Right lung (tissue), 2 donors: ENCODE measurements at regions not wholly inside any gene's neighbourhood (a gene's known extent, or its start where the extent isn't known, plus 50 kb on each side); places are given as distances from the start of the nearest gene placed in this dataset.
"Not testable (repeated sequence)": the region's sequence is repeated elsewhere in the genome, so short reads cannot be mapped to it uniquely, and the experiment has no call there.

Source experiments
- DNase-seq, 2 donors: peaks; one replicate each; pipeline ENCODE4 v3.0.0-alpha.2; 2013

DNA sequence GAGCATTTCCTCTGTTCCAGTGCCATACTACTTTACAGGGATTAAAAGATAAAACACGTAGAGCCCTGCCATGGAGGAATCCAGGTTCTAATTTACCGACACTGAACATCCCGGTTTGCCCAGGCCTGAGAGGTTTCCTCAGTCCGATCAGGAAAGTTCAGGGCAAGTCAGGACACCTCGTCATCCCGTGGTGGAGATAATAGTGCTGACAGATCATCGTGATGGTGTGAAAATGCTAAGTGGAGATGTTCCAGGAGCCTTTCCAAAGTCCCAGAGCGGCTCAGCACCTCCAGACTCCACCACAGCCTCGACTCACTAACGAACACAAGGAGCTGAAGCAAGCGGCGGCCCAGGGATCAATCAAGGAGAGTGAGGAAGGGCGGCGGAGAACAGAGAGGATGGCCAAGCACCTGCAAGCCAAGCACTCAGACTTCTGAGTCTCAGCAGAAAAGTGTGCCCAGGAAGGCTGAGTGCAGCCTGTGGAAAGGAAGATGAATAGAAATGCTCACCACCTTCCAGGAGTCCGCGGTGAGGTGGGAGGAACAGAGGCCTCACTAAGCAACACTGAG is 103.7 kb upstream of the VWC2 start:
- no peak for DNase-seq

DNA sequence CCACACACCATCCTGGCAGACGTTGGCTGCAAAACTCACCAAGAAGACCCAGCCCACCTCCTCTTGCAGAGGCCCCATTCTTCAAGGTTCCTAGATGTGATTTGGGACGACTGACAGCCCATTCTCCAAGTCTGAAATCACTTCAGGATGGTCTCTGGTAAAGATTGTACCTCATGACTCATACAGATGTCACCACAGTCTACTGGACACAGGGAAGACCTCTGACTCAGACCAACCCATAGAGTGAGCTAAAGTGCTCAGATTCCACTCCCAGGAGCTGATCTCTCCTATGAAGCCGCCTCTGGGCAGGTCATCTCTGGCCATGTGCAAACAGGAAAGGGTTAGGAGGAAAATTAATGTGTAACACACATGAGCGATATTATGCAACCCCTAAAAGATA is 102.4 kb upstream of the VWC2 start:
- DNase-seq: no peak

DNA sequence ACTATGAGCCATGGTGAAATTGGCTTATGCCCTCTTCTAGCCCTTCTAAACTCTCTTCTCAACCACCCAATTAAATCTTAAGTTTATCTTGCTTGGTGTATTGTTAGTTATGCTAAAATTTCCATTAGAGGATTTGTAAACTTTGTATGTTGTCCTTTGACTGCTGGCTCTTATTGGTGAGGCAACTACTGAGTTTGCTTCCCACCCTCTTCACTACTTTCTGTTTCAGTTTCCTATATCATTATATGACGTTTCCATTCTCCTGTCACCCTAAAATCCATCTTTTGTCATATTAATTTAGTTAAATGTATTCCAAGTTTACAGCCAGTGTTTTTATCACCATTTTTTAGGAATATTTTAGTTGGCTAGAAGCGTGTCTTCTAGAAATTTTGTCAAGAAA is 80.9 kb upstream of the VWC2 start:
- no peak for DNase-seq

DNA sequence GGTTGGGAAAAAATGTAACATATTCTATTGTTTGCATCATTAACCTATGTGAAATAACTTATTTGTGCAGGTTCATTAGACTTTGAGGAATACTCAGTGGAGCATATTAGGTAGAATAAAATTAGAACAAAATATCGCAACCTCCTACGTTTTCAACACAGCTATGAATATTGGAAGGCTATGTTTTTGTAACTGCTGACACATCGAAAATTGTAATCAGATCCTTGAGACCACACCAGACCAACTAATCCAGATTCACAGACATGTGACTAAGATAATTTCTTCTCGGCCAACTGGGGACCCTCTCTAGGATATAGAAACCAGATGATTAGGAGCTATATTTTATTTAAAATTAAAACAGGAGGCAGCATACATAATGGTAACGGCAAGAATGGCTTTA is 77.5 kb upstream of the VWC2 start:
- DNase-seq: no peak

DNA sequence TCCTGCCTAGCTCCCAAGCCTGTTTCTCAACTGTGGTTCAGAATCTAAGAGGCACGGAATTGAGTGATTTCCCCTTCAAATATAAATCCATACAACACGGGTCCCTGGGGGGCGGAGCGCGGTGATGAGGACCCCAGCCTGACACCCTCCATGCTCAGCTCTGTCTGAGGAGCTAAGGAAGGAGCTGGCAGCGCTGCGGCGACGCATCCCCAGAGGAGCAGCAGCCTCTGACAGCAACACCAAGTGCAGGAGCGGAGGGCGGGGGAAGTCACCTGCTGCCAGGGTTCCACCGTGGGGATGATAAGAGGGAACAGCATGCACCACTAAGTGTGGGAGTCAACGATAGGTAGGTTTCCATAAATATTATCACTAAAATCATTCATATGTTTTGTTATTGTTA is 72.6 kb upstream of the VWC2 start:
- no peak for DNase-seq

DNA sequence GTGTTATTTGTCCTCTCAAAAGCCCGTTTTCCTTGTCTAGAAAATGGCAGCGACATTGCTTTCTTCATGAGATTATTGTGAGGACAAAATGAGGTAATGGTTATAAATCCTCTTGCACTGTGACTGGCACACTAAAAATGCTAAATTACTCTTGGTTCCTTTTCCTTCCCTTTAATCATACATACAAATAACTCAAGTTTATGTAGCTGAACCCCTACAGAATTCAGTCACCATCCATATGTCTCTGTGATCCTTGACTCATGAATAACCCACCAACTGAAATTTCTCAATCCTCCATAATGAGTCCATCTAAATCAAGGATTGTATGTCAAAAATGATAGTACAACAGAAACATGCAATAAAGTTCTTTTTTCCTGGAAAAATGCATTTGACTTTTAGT is 71.3 kb upstream of the VWC2 start:
- no peak for DNase-seq

DNA sequence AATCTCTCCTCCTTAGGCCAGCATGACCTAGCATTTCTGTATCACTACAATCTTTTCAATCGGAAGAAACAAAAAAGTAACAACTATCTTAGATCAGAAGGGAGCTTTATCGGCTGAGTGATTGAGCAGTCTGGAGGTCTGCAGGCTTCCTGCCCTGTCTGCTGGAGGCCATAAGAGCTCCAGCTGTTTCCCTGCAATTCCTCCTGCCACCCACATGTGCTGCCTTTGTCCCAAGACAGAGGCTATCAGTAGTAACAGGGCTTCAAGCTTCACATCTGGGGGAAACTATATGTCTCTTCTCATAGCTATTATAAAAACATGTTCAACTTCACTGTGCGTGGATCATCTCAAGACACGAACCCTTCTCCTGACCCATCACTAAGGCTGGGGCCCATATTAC is 70.1 kb upstream of the VWC2 start:
- no peak for DNase-seq

DNA sequence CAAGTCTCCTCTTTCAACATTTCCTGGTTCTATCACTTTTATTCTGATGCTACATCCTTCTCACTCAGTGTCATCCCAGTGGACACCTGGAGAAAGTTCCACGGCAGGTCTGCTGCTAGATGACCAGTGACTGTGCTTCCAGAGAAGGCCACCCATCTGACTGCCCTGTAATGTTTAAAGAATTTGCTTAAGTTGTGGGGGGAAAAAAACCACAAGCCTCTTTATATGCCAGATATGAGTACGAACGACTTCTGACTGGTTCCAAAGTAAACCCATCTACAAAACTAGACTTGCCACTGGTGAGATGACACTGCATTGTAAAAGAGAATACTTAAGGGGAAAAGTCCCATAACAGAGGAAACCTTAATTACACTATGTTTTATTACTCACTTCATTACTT is 69.6 kb upstream of the VWC2 start:
- no peak for DNase-seq

DNA sequence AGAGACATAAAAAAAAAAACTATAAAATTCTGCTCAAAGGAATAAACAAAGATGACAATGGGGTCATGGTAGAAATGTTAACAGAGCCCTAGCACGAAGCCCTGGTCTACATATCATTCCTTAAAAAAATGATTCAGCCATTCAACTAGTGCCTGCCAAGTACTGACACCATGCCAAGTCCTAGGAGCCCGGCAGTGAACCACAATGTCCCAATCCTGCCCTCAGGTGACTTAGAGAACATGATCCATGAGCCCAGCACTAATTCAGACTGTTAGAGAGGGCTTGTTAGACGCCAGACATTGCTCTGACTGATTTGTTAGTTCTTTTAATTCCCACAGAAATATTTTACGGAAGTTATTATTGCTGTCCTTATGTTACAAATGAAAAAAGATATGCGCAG is 67.3 kb upstream of the VWC2 start:
- no peak for DNase-seq

DNA sequence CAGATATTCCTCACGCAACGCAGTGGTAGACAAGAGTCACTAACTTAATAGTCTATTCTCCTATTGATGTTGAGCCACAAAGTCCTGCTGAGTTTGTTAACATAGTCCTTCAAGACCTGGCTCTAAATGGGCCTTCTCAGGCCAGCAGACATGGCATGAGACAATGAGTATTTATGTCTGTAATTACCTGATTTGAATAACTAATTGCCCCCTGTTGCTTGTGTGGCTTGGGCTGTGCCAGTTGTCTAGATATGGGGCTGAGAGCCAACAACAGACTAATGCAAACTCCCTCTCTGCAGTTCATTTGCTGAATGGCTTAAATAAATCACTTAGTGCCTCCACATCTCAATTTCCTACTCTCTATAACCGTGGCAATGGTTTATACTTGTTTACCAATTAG is 65.5 kb upstream of the VWC2 start:
- no peak for DNase-seq

DNA sequence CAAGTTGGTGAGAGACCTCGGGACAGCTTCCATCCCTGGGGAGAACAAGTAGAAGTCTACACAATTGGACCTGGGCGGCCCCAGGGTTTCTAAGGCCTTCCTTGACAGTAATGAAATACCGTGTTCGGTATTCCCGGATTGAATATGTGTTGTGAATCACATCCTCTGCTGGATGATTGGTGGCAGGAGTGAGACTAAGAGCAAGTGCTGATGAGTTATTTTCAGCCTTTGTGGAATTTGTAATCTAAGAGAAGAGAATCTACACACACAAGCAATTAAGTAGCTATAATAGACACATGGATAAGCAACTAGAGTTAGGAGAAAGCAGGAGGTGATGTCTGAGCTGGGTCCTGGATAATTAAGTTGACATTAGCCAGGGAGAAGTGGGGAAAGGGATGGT is 64.8 kb upstream of the VWC2 start:
- no peak for DNase-seq

DNA sequence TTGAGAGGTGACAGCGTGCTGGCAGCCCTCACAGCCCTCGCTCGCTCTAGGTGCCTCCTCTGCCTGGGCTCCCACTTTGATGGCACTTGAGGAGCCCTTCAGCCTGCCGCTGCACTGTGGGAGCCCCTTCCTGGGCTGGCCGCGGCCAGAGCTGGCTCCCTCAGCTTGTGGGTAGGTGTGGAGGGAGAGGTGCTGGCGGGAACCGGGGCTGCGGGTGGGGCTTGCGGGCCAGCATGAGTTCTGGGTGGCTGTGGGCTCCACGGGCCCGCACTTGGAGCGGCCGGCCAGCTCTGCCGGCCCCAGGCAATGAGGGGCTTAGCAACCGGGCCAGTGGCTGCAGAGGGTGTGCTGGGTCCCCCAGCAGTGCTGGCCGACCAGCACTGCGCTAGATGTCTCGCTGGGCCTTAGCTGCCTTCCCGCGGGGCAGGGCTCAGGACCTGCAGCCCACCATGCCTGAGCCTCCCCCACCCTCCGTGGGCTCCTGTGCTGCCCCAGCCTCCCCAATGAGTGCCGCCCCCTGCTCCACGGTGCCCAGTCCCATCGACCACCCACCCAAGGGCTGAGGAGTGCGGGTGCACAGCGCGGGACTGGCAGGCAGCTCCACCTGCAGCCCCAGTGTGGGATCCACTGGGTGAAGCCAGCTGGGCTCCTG is 62.2 kb upstream of the VWC2 start:
- DNase-seq: not testable (repeated sequence)

DNA sequence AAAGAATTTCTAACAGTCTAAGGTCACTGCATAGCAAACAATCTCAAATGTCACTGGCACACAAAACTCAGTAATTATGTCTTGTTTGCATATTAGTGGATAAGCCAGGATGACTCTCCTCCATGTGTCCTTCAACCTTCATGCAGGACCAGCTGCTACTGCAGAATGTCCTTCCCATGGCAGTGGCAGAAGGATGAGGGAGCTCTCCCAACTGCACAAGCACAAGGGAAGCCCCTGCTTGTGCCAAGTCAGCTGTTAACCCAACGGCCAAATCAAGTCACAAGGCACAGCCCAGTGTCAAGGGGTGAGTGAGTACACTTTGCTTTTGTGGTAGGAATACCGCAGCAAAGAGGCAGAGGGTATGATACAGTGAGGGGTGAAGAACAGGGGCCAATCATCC is 59.3 kb upstream of the VWC2 start:
- no peak for DNase-seq

DNA sequence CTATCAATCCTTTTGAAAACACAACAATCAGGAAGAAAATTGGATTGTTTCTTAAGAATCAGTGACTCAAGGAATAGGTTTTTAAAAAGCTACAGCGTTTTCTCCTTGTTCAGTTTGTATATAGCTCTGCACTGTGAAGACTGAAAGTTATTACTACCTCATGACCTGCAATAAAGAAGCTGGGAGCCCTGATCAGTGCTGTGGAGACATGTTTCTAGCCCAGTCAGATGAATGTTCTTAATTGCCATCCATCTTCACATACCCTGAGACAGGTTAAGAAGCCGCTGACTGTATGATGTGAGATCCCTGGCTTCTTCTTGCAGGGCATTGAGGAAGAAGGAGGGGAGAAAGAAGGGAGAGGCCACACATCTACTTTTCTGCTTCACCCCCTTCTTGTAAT is 58.0 kb upstream of the VWC2 start:
- no peak for DNase-seq

DNA sequence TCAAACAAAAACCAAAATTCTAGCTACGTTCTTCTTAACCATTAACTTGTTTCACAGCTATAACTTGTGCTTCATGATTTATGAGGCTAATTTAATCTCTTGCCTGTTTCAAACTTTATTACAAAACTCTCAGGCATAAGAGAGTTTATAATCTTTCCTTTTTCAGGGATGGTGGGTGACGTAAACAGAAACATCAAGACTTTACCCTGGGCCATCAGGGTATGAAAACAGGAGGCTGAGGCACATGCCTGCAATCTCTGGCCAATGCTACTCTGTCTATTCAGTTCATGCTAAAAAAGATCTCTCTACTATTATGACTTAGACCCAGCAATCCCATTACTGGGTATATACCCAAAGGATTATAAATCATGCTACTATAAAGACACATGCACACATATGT is 55.9 kb upstream of the VWC2 start:
- DNase-seq: no peak

DNA sequence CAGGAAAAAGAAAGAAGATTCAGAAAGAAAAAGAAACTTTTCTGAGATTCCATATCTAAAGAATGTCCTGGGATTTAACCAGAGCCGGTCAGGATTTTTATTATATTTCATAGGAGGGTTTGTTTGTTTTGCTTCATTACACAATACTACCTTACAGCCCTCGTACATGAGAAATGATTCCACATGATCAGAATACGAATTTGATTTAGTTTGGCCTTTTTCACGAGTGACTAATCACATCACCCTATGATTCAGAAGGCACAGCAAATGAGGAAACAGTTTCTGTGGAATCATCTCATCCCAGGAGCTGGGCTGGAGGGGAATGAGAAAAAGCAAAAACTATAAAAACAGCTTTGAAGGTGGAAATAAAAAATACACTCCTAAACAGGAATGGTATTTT is 54.7 kb upstream of the VWC2 start:
- DNase-seq: no peak

DNA sequence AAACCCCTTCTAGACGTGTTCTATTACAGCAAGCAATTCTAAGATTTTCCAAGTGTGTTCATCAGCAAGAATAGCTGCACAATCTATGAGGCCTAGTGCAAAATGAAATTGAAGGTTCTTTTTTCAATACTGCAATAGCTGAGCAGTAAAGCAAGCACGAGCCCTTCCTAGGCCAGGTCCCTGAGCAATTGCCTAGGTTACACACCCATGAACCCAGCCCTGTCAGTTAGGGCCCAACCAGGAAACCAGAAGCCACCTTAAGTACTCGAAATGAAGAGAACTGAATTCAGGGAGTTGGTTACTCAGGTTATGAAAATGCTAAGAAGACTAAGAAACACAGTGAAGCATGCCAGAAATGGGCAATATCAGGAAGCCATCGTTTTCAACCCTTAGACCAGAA is 52.0 kb upstream of the VWC2 start:
- DNase-seq: no peak
